SK-N-SH (cell line): ENCODE measurements at regions not wholly inside any gene's neighbourhood (a gene's known extent, or its start where the extent isn't known, plus 50 kb on each side); places are given as distances from the start of the nearest gene placed in this dataset.

Source experiments
- EP300 ChIP-seq, 2 experiments: IDR thresholded peaks; 2 replicates each; pipeline versions ENCODE4 v1.4.0 to v1.6.1; 2012; ENCODE audit warnings: borderline replicate concordance in 1 of 2, low read depth in 1 of 2, low read length in 1 of 2
- SIN3A ChIP-seq: IDR thresholded peaks from 2 replicates; pipeline ENCODE4 v1.6.1; 2012; ENCODE audit warnings: low read depth, mild to moderate bottlenecking, low read length, moderate library complexity, borderline replicate concordance
- TAF1 ChIP-seq: IDR thresholded peaks from 2 replicates; pipeline ENCODE4 v1.6.1; 2012; ENCODE audit warnings: low read depth, mild to moderate bottlenecking, low read length, moderate library complexity, borderline replicate concordance
- USF2 ChIP-seq: fragments of 150-350 bp; IDR thresholded peaks from 2 replicates; pipeline ENCODE4 v1.6.1; 2017; ENCODE audit warnings: antibody characterized with exemption, low read length, low read depth, borderline replicate concordance

GRCh38 chr4:141909541-141909940 is 273.2 kb downstream of the IL15 start:
- TF ChIP-seq USF2 = no peak
- TF ChIP-seq TAF1 = no peak
- no peak for TF ChIP-seq SIN3A
- TF ChIP-seq EP300 (IDR thresholded peaks at IDR 0.05; ENCODE audit: borderline replicate concordance in 1 of 2, low read depth in 1 of 2, low read length in 1 of 2) = no peak
